AG09309 (cell line): ENCODE measurements at regions not wholly inside any gene's neighbourhood (a gene's known extent, or its start where the extent isn't known, plus 50 kb on each side); places are given as distances from the start of the nearest gene placed in this dataset.

ENCODE experiments used
- DNase-seq: peaks from one replicate; pipeline ENCODE4 v3.0.0-alpha.2; 2010; ENCODE audit warnings: low read depth
- H3K4me3 ChIP-seq: 2 replicates; pipeline ENCODE4 v1.5.1; 2011; ENCODE audit warnings: mild to moderate bottlenecking, low read depth, low read length, moderate library complexity; ENCODE audit not compliant: control insufficient read depth
- TF ChIP-seq, protein P1 (sequence below): IDR thresholded peaks from 2 replicates; pipeline ENCODE4 v1.5.1; 2011; ENCODE audit warnings: mild to moderate bottlenecking, low read depth, low read length, inconsistent platforms; ENCODE audit not compliant: insufficient read depth, control insufficient read depth; ENCODE audit errors: missing control alignments

GRCh38 chrX:37943554-37944344 is 62.6 kb upstream of the SYTL5 start:
- DNase-seq: no peak
- H3K4me3 ChIP-seq: no peak overlapping the region
- TF ChIP-seq, protein P1, sequence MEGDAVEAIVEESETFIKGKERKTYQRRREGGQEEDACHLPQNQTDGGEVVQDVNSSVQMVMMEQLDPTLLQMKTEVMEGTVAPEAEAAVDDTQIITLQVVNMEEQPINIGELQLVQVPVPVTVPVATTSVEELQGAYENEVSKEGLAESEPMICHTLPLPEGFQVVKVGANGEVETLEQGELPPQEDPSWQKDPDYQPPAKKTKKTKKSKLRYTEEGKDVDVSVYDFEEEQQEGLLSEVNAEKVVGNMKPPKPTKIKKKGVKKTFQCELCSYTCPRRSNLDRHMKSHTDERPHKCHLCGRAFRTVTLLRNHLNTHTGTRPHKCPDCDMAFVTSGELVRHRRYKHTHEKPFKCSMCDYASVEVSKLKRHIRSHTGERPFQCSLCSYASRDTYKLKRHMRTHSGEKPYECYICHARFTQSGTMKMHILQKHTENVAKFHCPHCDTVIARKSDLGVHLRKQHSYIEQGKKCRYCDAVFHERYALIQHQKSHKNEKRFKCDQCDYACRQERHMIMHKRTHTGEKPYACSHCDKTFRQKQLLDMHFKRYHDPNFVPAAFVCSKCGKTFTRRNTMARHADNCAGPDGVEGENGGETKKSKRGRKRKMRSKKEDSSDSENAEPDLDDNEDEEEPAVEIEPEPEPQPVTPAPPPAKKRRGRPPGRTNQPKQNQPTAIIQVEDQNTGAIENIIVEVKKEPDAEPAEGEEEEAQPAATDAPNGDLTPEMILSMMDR: no peak

DNA sequence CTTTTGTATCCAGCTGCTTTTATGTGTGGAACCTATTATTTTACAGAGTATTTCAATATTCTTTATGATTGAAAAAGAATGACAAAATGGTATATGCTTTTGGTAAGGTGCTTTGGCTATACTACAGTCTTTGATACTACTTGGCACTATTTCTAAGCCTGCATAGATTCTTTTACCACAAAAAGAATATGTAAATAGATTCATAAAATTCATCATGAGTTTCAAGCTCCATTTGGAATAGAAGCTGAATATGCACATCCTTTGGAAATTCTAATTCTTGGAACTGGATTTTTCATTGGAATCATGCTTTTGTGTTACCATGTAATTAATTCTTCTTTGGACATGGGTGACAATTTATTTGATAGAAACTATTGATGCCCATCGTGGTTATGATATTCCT is 60.2 kb upstream of the SYTL5 start:
- no peak overlapping the region for H3K4me3 ChIP-seq
- TF ChIP-seq, protein P1: no peak
- no peak for DNase-seq

GRCh38 chrX:37955273-37955672 is 51.1 kb upstream of the SYTL5 start:
- DNase-seq: no peak
- TF ChIP-seq, protein P1: no peak
- no peak overlapping the region for H3K4me3 ChIP-seq

GRCh38 chrX:37956223-37956622 is 50.1 kb upstream of the SYTL5 start:
- TF ChIP-seq, protein P1: no peak
- no peak overlapping the region for H3K4me3 ChIP-seq
- no peak for DNase-seq
